ENCODE measurements at regions not wholly inside any gene's neighbourhood (a gene's known extent, or its start where the extent isn't known, plus 50 kb on each side); places are given as distances from the start of the nearest gene placed in this dataset.

- TF ChIP-seq EZH2 (IDR thresholded peaks at IDR 0.05; ENCODE audit: insufficient read depth, poor library complexity, severe bottlenecking): no peak
- no peak for TF ChIP-seq EZH2phosphoT487 (IDR thresholded peaks at IDR 0.05; ENCODE audit: insufficient read depth, low read depth)
Measured at GRCh38 chr15:96887730-96888129, 557.2 kb downstream of the NR2F2 start.

Data from GM23248 (cell line).